GM12864 (cell line): ENCODE measurements at regions not wholly inside any gene's neighbourhood (a gene's known extent, or its start where the extent isn't known, plus 50 kb on each side); places are given as distances from the start of the nearest gene placed in this dataset.

ENCODE experiments used
- DNase-seq: peaks from one replicate; pipeline ENCODE4 v3.0.0-alpha.2; 2011; ENCODE audit warnings: low read depth
- H3K4me3 ChIP-seq: 2 replicates; pipeline ENCODE4 v1.5.1; 2011; ENCODE audit warnings: mild to moderate bottlenecking, low read depth, low read length, control low read depth
- TF ChIP-seq, protein P1 (sequence below): IDR thresholded peaks from 2 replicates; pipeline ENCODE4 v1.5.1; 2011; ENCODE audit warnings: low read depth, mild to moderate bottlenecking, moderate library complexity, low read length, control low read depth, inconsistent platforms; ENCODE audit errors: missing control alignments

GRCh38 chr18:29418136-29418535, 1241.2 kb upstream of the CDH2 start:
- DNase-seq = no peak
- TF ChIP-seq, protein P1, sequence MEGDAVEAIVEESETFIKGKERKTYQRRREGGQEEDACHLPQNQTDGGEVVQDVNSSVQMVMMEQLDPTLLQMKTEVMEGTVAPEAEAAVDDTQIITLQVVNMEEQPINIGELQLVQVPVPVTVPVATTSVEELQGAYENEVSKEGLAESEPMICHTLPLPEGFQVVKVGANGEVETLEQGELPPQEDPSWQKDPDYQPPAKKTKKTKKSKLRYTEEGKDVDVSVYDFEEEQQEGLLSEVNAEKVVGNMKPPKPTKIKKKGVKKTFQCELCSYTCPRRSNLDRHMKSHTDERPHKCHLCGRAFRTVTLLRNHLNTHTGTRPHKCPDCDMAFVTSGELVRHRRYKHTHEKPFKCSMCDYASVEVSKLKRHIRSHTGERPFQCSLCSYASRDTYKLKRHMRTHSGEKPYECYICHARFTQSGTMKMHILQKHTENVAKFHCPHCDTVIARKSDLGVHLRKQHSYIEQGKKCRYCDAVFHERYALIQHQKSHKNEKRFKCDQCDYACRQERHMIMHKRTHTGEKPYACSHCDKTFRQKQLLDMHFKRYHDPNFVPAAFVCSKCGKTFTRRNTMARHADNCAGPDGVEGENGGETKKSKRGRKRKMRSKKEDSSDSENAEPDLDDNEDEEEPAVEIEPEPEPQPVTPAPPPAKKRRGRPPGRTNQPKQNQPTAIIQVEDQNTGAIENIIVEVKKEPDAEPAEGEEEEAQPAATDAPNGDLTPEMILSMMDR = no peak
- no peak overlapping the region for H3K4me3 ChIP-seq

GRCh38 chr18:29406996-29407395, 1230.1 kb upstream of the CDH2 start:
- H3K4me3 ChIP-seq = no peak overlapping the region
- TF ChIP-seq, protein P1 = no peak
- no peak for DNase-seq

DNA sequence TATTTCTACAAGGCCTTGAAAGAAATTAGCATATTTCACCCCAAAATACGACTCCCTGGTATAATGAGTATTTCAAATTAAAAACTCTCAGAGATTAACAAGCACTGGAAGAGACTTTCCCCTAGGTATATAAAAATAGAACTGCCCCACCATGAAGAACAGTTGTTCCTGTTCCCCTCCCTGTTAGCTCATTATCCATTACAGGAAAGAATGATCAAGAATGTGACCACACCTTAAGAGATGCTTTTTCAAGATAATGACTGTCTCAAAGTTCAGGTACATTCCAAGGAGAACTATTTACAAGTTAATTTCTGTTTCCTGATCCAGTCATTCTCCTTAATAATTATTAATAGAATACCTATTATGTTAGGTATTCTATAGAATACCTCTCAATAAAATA, 1220.6 kb upstream of the CDH2 start:
- TF ChIP-seq, protein P1 = no peak
- H3K4me3 ChIP-seq = no peak overlapping the region
- no peak for DNase-seq

GRCh38 chr18:29383311-29384273, 1206.7 kb upstream of the CDH2 start:
- DNase-seq = no peak
- TF ChIP-seq, protein P1 = no peak
- H3K4me3 ChIP-seq = no peak overlapping the region

DNA sequence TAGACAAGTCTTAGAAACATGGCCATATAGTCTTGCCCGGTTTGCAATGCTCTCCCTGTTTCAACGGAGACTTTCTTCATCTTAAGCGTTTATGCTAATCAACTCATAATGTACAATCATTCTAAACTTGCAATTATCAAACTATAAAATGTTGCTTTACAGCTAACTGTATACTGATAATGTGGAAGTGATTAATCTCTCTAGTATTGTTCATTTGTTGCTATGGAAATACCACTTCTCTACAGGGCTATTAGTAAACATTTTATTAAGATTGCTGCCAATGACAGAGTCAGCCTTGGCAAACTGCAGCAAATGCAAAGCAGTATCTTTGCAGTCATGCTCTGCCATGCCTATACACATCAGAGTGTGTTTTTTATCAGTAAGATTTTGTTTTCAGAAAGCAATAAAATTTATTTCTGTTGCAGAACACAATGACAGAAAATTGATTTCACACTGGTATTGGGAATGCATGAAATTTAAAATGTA, 1201.8 kb upstream of the CDH2 start:
- H3K4me3 ChIP-seq = no peak overlapping the region
- TF ChIP-seq, protein P1 = no peak
- no peak for DNase-seq

- TF ChIP-seq, protein P1 = no peak
- H3K4me3 ChIP-seq = no peak overlapping the region
These were observed 1200.4 kb upstream of the CDH2 start for GRCh38 chr18:29377346-29377745.

More at GRCh38 chr18:29377346-29377745, 1200.4 kb upstream of the CDH2 start:
- no peak for DNase-seq
